ENCODE measurements at regions not wholly inside any gene's neighbourhood (a gene's known extent, or its start where the extent isn't known, plus 50 kb on each side); places are given as distances from the start of the nearest gene placed in this dataset.
"Not testable (repeated sequence)": the region's sequence is repeated elsewhere in the genome, so short reads cannot be mapped to it uniquely, and the experiment has no call there.

DNA sequence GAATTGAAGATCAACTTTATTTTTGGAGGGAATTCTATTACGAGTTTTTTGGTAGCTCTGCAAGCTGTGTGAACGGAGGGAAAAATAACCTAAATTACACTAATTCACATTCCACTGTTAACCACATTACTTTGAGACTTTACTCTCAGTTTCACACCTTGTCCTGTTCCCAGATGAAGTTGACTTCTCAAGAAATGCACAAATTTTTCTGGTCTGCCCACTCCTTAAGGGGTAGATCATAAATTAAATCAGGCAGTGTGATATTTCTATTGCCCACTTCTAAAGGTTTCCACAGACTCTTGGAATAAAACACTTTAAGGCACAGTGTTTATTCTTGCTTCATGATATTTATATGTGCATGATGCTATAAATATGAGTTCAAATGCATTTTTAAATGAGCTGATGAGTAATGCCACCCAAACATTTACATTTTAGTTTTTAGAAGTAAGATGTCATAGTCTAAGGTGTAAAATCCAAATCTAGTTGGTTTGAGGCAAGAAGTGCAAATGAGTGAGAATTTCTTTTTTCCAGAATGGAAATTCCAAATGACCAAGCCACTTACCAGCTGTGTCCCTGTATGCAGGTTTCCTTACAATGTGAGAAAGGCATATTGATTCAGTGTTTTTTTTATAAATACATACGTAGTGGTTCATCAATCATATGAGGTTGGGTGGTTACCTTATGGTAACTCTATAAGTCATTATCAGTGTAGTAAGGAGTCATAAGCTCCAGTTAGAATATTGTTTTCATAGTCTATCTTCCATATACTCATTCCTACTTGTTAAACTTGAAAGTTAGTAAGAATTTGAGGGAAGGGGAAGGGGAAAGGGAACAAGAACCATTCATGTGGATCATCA is 437.7 kb upstream of the MEF2C start:
- no peak for DNase-seq

DNA sequence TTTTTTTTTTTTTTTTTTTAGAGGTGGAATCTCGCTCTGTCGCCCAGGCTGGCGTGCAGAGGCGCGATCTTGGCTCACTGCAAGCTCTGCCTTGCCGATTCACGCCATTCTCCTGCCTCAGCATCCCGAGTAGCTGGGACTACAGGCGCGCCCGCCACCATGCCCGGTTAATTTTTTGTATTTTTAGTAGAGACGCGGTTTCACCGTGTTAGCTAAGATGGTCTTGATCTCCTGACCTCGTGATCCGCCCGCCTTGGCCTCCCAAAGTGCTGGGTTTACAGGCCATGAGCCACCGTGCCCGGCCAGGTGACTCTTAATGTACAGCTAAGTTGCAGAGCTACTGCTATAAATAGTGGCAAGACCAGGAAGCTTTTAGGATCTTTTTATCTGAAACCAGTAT is 434.9 kb upstream of the MEF2C start:
- not testable (repeated sequence) for DNase-seq

DNA sequence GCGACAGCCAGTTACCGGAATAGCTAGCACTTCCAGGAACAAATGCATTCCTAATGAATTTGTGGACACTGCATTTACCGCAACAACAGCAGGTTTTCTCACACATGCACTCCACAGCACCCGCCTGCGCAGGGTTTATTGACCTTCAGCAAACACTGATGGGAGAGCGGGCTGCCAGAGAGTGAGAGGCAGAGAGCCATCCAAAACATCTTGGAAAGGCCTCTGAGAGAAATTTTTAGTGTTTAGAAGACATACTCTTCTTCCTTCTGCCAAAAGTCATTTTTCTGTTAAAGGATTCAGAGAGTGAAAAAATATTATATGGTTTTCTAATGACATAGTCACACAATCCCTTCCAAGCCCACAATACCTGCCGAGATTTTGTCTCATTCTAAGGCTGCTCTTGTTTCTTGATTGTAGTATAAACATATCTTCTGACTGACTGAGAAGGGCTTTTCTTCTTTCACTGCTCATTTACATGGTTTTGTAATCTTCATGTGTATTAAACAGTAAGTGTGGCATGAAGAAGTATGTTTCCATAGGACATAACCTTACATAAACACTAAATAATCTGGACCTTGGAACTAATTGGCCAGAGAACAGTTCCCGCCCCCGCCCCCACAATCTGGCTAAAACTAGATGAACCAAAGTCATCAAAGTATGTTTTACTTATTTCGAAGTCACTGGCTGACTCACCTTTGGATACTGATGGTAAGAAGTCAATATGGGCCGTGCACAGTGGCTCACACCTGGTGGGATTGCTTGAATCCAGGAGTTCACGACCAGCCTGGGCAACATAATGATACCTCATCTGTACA is 432.5 kb upstream of the MEF2C start:
- no peak for DNase-seq

DNA sequence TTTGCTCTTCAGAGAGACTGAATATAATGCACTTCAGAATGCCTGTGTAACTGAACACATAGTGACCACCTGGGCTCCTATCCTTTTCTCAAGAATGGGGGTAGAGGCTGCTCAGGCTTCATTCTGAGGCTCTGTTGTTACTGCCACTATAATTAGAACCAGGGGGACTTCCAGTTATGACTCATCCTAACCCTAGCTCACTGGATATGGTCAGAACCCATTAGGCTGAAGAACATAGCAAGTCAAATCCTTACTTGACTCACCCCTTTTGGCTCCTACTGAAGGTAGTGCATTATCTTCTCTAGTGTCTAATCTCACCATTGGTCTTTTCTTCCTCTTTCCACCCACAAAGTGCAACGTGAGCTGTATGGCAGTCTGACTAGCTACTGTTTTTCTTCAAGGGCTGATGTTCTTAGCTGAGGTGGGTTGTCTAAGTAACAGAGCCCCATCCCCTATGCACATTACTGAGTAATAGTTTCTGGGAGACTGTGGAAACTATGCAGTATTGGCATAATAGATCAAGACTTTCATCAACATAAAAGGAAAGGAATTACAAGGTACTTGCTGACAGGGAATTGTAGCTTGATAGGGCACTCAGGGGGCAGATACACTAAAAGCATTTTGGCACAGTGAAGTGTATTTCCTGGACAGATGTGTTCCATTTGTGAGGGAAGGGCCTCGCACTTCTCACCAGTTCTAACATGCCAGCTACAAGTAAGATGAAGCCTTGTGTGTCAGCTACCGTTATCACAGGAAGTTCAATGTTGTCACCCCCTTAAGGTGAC is 431.0 kb upstream of the MEF2C start:
- DNase-seq = no peak

DNA sequence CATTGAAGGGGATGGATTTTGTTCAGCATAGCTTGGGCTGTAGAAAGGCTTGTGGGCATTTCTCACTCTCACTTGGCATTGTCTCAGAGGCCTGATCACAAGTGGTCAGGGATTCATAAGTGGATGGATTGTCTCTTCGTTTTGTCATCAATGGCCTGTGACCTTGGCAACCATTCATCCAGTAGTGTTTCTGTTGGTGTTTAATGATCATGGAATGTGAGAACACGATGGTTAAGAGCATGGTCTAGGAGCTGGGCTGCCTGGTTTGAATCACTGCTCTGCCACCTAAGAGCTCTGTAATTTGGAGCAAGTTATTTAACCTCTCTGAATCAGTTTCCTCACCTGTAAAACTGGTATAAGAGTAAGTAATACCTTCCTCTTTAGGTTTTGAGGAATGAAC is 430.1 kb upstream of the MEF2C start:
- no peak for DNase-seq

DNA sequence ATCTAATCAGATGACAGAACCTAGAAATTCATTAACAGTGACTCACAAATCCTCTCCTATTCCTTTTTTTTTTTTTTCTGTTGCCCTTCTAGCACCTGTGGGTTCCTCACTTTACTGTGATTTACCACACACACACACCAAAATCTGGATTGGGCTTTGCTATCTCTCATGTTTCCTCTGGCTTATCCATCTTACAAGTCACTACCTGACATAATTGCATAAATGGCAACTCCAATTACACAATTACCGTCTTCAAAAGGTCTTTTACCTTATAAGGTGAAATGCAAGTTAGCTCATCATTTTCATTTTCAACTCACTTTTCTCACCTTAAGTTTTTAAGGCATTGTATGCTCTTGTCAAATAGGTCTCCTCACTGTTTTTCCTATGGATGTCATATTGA is 426.3 kb upstream of the MEF2C start:
- no peak for DNase-seq

DNA sequence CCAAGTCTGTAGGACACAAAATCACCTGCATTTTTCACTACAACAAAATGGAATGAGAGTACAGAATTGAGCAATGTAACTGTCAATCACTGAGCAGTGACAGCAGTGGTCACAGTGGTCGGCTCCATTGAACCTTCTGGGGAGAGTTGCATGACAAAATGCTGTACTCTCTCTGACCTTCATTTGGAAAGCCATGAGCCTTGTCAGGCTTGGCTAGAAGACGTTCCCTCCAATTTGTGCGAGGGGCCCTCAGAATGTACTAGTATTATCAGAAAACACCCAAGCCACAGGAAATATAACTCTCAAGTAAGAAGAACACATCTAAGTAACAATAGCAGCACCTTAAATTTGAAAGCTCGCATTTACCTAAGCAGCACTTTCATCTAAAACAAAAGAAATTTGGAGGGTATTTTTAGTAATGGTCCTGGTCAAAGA is 425.6 kb upstream of the MEF2C start:
- DNase-seq = no peak

DNA sequence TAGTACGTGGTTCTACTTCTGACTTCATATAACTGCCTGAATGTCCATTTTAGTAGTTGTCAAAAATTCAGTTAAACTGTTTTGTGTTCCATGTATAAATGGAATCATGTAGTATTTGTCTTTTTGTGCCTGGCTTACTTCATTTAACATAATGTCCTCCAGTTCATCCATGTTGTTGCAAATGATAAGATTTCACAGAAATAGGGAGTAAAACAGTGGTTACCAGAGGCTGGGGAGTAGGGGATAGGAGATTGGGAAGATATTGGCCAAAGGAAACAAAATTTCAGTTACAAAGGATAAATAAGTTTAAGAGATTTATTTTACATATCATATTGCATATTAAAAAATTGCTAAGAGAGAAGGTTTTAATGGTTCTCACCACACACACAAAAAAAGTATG is 425.0 kb upstream of the MEF2C start:
- DNase-seq = no peak

DNA sequence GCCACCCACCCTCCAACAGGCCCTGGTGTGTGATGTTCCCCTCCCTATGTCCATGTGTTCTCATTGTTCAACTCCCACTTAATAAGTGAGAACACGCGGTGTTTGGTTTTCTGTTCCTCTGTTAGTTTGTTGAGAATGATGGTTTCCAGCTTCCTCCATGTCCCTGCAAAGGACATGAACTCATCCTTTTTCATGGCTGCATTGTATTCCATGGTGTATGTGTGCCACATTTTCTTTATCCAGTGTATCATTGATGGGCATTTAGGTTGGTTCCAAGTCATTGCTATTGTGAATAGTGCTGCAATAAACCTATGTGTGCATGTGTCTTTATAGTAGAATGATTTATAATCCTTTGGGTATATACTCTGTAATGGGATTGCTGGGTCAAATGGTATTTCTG is 424.2 kb upstream of the MEF2C start:
- not testable (repeated sequence) for DNase-seq

DNA sequence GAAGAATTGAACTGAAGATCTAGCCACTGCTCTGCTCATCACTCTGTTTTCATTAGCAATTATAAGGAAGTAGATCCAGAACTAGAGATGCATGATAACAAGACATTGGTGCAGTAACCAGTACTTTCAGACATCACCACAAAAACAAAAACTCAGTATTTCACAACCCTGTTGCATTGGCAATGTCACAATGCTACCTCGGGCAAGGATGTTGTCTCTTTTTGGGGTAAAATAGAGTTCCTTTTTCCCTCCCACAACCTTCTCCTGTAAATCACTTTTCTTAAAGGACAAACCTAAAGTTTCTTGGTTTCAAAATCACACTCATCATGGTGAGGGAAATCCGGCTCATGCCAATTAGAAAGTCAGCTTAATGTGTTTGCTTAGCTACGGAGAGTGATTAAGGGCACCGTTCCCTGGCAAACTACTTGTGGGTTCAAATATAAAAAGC is 420.1 kb upstream of the MEF2C start:
- no peak for DNase-seq

DNA sequence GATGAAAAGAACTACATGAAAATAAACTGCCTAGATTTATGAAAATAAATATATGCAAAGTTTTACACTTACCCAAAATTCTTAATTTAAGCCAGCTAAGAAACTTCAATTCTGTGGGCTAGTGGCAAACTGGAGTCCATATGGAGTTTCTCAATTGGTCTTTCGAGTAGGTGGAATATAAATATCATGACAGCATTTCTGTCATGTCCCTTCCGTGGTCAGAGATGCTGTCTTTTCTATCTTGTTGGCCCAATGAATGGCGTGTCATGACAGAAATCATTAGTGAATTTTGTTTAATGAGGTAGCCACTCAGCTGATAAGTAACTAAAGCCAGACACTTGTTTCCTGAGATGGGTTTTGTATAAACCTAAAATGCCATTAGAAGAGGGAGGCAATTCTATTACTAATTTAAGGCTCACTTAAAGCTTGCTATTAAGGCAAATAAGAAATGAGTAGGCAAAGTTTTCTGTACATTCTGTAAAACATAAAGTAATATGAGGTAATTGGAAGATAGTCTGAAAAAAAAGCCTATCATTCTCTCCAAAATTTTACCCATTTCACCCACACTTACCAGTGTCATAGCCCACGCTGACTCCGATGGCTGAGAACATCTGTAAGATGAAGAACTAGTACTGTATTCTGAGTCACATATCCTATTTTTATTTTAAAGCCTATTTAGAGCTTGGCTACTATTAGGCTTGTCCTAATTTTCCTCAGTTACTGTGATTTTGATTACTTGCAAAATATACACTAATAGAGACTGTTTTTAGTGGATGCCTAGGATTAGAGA is 419.3 kb upstream of the MEF2C start:
- DNase-seq = no peak

DNA sequence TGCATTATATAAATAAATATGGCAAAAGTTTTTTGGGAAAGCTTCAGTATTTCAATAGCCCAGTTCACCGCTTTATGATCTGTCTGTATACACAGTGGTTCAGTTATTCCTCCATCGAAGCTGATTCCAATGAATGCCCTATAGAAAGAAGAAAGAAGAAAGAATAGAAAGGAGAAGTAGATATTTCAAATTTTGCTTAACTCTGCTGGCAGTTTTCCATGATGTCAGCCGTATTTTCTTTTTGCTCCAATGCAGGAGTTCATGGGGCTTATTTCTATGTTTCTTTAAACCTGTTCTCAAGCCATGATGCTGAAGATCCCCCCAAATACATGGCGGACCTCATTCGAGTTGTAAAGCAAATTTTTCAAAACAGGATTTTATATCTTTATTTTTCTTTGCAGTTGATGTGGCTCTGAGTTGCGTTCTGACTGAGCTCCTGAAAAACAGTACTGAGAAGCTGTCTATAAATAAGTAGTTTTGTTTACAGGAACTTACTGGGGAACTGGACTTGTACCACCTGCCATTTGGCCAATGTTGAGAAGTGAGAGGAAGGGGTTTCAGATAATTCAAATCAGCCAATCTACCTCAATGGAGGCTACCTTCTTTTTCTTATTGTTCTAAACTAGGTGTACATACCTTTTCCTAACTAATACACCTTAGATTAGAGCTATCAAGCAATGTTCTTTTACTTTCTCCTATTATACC is 418.5 kb upstream of the MEF2C start:
- DNase-seq = no peak

DNA sequence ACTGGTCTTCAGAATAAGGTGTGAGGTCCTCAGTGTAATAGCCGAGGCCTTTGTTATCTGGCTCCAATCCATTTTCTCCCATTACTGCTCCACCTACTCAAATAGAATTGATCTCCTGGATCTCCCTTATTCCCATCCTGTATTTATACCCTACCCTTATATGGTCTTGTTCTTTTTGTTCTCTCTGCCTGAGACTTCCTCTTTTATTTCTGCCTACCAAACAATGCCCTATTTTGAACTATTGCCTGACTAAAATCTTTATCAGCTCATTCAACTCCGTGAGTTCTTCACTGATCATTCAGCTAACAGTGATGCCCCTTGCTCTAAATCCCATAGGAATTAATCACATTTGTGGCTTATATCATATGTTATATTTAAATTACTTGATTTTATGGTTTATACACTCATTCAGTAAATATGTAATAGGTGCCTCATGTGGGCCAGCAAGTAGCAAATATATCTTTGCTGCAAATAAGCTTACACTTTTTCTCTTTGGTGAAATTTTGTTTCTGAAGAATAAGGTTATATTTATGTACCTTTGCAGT is 417.5 kb upstream of the MEF2C start:
- no peak for DNase-seq

DNA sequence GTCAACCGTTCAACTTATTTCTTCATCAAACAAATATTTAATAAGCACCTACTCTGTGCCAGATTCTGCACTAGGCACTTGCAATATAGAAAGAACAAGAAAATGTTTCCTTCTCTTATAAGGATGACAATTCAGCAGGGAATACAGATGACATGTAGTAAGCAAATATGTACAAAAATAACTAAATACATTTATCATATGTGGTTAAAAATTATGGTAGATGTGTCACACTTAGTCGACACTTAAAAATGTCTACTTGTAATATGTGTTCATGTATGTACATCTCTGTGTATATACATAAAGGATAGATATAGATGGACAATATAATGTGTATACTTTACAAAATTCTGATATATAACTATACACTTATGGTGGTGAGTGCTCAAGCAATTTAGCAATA is 417.0 kb upstream of the MEF2C start:
- DNase-seq = no peak

DNA sequence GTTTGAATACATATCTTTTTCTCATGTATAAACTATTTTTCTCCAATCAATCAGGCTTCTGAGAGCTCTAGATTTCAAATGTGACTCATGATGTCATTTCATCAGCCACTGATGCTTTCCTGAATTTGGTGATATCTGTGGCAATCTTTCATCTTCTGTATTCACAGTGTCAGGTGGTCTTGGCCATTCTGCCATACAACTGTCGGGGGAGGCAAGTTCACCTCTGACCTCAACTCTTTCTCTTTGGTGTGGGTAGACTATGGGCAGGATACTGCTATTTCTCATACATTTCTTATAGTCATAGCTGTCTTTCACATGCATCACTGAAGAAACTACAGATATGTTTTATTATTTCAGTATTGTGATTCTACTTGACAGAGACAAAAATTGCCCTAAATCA is 414.1 kb upstream of the MEF2C start:
- DNase-seq = no peak

DNA sequence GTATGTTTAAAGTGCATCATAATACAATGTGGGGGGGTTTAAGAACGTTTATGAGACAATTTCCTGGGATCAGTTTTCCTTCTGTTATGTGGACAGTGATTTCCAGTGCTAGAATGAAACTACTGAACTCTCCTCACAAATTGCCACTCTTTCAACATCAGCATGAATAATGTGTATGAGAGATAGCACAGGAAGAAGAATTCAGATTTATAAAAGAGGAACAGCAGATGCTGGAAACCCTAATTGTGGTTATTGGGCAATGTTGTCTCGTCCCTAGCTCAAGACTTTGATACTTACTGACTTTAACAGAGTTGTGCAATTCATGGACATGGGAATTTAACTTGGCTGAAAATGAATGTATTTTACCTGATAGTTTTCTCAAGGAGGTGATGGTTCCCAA is 410.8 kb upstream of the MEF2C start:
- DNase-seq = no peak

DNA sequence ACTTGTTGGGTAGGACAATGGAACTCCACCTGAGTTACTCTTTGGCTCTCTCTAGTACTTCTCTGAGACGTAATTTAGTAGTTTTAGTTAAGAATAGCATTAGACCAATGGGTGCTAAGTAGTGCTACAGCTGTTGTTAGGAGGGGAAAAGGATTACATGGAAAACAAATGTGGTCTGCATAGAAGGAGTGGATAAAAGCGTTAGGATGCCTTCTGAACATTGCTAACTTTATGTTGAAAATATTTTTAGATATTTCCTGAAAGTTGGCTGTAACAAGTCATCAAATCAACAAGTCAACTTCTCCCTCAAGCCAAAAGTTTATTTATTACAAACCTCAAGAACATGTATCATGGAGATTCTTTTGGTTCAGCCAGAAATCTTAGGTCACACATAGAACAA is 409.5 kb upstream of the MEF2C start:
- DNase-seq = no peak

DNA sequence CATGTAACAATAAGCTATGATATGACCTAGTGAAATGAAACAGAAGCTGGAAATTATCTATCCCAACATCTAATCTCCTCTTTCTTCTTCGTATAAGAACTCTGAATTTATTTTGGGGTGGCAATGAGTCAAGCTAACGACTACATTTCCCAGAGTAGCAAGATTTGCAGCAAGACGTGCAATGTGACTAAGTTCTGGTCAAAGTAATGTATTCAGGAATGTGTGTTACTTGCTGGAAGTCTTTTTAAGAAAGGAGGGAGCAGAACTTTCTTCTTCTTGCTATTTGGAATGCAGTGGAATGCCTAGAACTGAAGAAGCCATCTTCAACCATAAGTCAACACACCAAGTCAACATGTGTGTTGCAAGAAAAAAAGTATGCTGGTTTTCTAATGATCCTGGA is 406.6 kb upstream of the MEF2C start:
- DNase-seq = no peak

DNA sequence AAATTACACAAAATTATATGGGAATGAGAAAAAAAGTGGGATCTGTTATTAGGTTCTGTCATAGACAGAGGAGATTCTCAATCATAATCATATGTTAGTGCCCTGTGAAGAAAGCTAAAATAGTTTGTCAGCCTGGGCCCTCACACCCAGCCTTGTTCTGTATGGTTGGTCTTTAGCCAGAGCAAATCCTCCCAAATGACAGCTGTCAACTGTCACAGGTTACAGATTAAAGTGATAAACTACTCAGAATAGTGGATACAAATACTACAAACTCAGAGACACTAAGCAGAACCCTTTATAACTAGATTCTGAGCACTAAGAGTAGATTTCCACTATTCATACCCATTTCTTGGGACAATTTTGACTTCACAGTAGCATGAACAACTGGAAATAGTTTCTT is 405.0 kb upstream of the MEF2C start:
- no peak for DNase-seq

DNA sequence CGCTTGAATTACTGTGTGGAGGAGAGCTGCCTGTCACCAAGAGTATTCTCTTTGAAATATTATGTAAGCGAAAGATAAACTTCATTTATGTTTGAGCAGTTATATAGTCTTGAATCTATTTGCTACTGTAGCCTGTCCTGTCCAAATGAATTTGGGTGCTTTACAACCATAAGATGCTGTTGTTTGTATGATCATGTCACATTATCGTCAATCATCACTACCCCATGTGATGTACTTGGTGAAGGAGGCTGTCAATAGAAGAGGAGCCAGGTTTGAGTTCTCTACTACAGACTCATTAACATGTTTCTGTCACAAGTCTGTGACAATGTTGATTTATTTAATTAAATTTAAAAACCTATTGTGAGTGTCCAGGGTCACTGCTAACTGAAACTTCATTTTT is 403.3 kb upstream of the MEF2C start:
- no peak for DNase-seq

DNA sequence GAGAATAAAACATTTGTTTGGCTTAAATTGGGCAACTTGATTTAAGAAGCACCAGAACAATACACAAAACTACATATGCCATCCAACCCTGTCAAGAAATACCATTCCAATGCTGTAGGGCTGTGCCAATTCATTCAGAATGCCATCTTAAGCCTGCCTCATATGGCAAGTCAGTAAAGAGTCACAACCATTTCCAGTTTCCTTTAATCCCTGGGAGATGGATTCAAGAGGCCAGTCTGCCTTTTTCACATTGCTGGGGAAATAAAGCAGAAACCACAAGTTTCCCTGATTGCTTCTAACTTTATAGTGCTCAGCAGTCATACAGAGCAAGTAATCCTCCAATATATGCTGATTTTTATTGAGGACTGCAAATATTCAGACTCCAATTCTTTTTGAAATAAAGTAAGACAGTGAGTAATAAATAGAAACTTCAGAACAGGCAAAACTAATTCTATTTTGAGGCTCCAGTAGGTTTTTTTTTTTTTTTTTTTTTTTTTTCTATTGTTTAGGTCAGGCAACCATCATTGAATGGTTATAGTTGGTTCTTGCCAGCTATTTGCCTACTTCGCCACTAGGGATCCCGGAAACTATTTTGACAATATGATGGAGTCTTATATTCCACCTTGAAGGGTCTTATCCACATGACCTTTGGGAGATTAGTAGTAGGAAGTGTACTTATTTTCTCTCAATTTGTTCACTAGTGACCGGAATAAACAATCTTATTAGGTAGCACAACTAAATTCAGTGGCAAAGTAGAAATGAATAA is 400.9 kb upstream of the MEF2C start:
- no peak for DNase-seq

All from effector CD8-positive, alpha-beta T cell (primary cell).